SU-DHL-6 (cell line): ENCODE measurements at regions not wholly inside any gene's neighbourhood (a gene's known extent, or its start where the extent isn't known, plus 50 kb on each side); places are given as distances from the start of the nearest gene placed in this dataset.

Experiments used
- EZH2phosphoT487 ChIP-seq: fragments of 200-600 bp; sonication (generic), shearing (Covaris generic); conservative IDR thresholded peaks from 2 replicates; pipeline ENCODE4 v1.6.1; 2018; ENCODE audit warnings: mild to moderate bottlenecking, antibody characterized with exemption, low read length, moderate library complexity, mixed read lengths
- TF ChIP-seq, protein P1 (sequence below): fragments of 200-600 bp; sonication (generic); IDR thresholded peaks from one replicate; pipeline ENCODE4 v1.5.1; 2017; ENCODE audit warnings: antibody characterized with exemption, mild to moderate bottlenecking, low read length, moderate library complexity; ENCODE audit not compliant: insufficient read depth, poor library complexity, severe bottlenecking

DNA sequence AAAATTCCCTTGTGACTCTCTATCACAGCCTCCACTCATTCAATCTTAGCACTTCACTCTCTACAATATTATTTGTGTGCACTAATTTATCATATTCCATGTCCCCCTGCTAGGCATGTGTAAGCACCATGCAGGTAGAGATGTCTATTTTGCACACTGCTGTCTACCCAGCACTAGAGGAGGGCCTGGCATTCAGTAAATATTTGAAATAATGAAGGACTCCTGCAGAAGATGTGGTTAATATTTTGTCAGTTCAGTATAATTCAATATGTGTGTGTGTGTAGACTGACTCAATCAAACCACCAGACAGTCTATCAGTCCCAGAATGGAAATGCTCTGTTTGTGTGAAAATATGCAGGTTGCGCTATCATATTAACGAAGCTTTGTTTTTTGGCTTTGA is 313.6 kb upstream of the CDH6 start:
- TF ChIP-seq, protein P1, sequence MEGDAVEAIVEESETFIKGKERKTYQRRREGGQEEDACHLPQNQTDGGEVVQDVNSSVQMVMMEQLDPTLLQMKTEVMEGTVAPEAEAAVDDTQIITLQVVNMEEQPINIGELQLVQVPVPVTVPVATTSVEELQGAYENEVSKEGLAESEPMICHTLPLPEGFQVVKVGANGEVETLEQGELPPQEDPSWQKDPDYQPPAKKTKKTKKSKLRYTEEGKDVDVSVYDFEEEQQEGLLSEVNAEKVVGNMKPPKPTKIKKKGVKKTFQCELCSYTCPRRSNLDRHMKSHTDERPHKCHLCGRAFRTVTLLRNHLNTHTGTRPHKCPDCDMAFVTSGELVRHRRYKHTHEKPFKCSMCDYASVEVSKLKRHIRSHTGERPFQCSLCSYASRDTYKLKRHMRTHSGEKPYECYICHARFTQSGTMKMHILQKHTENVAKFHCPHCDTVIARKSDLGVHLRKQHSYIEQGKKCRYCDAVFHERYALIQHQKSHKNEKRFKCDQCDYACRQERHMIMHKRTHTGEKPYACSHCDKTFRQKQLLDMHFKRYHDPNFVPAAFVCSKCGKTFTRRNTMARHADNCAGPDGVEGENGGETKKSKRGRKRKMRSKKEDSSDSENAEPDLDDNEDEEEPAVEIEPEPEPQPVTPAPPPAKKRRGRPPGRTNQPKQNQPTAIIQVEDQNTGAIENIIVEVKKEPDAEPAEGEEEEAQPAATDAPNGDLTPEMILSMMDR: no peak
- TF ChIP-seq EZH2phosphoT487: no peak
